ENCODE measurements at regions not wholly inside any gene's neighbourhood (a gene's known extent, or its start where the extent isn't known, plus 50 kb on each side); places are given as distances from the start of the nearest gene placed in this dataset.

- TF ChIP-seq CTCF (IDR thresholded peaks at IDR 0.05; ENCODE audit: insufficient read depth, low read length, poor library complexity, severe bottlenecking) (no peak), EZH2phosphoT487 (conservative IDR thresholded peaks at IDR 0.05; ENCODE audit: low read length) (no peak)
These were observed 265.9 kb downstream of the SEC16B start for GRCh38 chr1:177703888-177704446.

All from SU-DHL-6 (cell line).